ENCODE measurements at regions not wholly inside any gene's neighbourhood (a gene's known extent, or its start where the extent isn't known, plus 50 kb on each side); places are given as distances from the start of the nearest gene placed in this dataset.

DNA sequence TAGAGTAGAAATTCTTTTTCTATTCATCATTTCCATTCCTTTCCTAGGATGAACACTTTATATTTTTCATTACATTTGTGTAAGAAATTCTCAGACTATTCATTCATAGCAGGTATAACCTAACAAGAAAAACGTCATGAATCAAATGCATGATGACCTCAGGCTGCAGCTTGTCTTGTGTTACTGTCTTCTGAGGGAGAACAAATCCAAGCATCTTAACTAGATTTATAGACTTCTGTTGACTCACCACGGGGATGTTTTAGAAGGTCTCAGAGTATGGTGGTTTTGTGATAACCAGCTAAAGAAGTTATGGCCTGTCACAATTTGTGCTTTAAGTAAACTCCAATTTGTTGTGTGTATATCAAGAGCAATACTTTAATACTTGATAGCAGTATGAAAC is 102.7 kb downstream of the ANKRD7 start:
- no peak overlapping the region for H3K4me3 Mint-ChIP-seq (ENCODE audit: unreplicated experiment)
- no peak overlapping the region for H3K27ac Mint-ChIP-seq (ENCODE audit: unreplicated experiment)
- no peaks in the 10 kb centered on the region for H3K4me1 Mint-ChIP-seq (ENCODE audit: low read depth, unreplicated experiment)
- TF ChIP-seq, protein P1, sequence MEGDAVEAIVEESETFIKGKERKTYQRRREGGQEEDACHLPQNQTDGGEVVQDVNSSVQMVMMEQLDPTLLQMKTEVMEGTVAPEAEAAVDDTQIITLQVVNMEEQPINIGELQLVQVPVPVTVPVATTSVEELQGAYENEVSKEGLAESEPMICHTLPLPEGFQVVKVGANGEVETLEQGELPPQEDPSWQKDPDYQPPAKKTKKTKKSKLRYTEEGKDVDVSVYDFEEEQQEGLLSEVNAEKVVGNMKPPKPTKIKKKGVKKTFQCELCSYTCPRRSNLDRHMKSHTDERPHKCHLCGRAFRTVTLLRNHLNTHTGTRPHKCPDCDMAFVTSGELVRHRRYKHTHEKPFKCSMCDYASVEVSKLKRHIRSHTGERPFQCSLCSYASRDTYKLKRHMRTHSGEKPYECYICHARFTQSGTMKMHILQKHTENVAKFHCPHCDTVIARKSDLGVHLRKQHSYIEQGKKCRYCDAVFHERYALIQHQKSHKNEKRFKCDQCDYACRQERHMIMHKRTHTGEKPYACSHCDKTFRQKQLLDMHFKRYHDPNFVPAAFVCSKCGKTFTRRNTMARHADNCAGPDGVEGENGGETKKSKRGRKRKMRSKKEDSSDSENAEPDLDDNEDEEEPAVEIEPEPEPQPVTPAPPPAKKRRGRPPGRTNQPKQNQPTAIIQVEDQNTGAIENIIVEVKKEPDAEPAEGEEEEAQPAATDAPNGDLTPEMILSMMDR (IDR thresholded peaks at IDR 0.05; ENCODE audit: partially characterized antibody, unreplicated experiment) = no peak
- no peaks in the 10 kb centered on the region for H3K9me3 Mint-ChIP-seq (ENCODE audit: unreplicated experiment)
- DNase-seq = no peak
- no peaks in the 10 kb centered on the region for H3K27me3 Mint-ChIP-seq (ENCODE audit: unreplicated experiment)
- H3K36me3 Mint-ChIP-seq (ENCODE audit: unreplicated experiment) = no peaks in the 10 kb centered on the region

DNA sequence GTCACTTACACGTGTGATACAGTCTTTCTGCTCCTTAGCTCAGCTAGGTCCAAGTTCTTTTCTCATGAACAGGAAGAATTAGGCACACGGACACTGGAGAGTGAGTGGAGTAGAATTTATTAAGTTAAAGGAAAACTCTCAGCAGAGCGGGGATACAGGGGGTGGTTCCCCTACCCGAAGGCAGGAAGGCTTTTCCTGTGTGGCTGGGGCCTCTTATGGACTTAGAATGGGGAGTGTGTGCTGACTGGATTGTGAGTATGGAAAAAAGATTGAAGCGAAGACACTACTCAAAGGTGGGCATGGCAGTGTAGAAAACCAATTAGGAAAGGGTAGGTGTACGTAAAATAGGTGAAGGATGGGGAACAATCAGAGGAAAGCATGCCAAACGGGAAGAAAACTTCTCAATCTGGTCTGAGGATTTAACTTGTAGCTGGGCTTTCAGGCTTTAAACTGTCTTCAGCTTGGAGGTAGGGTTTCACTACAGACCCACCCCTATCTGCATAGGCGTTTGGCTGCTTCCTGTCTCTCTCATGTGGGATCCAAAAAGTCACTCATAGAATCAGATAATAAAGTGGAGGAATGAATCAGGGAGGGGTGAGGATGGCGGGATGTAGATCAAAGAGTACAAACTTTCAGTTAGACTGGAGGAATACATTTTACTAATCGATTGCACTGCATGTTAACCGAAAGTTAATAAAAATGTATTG is 104.2 kb downstream of the ANKRD7 start:
- Mint-ChIP-seq H3K27ac (ENCODE audit: unreplicated experiment) (no peak overlapping the region), H3K36me3 (ENCODE audit: unreplicated experiment) (no peaks in the 10 kb centered on the region), H3K27me3 (ENCODE audit: unreplicated experiment) (no peaks in the 10 kb centered on the region), H3K9me3 (ENCODE audit: unreplicated experiment) (no peaks in the 10 kb centered on the region), H3K4me1 (ENCODE audit: low read depth, unreplicated experiment) (no peaks in the 10 kb centered on the region), H3K4me3 (ENCODE audit: unreplicated experiment) (no peak overlapping the region)
- TF ChIP-seq, protein P1 (IDR thresholded peaks at IDR 0.05; ENCODE audit: partially characterized antibody, unreplicated experiment) = no peak
- no peak for DNase-seq

DNA sequence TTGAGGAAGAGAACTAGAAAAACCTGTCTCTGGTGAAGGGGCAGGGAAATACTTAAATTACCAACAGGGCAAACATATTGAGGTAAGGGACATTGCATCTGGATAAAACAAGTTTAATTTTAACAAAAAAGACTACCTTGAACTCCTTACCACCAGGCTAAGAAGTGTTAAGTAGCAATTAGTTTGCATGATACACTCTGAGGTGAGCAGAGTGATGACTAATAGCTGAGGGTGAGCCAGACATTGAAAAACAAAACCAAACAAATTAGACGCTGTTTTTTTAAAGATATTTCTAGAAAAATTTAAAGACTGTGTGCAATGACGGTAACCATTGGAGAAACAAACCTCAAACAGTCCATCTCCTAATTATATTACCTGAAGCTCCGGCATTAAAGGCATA is 105.9 kb downstream of the ANKRD7 start:
- Mint-ChIP-seq H3K36me3 (ENCODE audit: unreplicated experiment) (no peaks in the 10 kb centered on the region), H3K27ac (ENCODE audit: unreplicated experiment) (no peak overlapping the region), H3K4me3 (ENCODE audit: unreplicated experiment) (no peak overlapping the region), H3K27me3 (ENCODE audit: unreplicated experiment) (no peaks in the 10 kb centered on the region), H3K9me3 (ENCODE audit: unreplicated experiment) (no peaks in the 10 kb centered on the region), H3K4me1 (ENCODE audit: low read depth, unreplicated experiment) (no peaks in the 10 kb centered on the region)
- no peak for DNase-seq
- TF ChIP-seq, protein P1 (IDR thresholded peaks at IDR 0.05; ENCODE audit: partially characterized antibody, unreplicated experiment) = no peak

DNA sequence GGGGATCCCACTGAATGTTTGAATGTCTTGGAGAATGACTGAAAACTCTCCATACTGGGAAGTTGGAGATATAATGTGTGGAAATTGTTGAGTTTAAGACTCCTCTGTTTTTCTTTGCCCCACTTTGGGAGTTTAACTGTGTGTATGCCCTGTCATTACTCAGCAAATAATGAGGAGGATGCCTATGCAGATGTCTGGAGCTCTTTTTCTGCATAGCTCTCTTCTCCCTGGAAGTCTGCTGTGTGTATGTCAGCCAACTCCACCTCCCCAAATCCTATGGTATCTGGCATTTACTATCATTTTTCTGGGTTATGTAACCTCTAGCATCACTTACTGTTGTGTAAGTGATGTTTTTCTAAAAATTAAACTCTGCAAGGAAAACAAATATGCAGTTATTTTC is 122.2 kb downstream of the ANKRD7 start:
- Mint-ChIP-seq H3K9me3 (ENCODE audit: unreplicated experiment) (no peaks in the 10 kb centered on the region), H3K4me1 (ENCODE audit: low read depth, unreplicated experiment) (no peaks in the 10 kb centered on the region), H3K27me3 (ENCODE audit: unreplicated experiment) (no peaks in the 10 kb centered on the region), H3K36me3 (ENCODE audit: unreplicated experiment) (no peaks in the 10 kb centered on the region), H3K4me3 (ENCODE audit: unreplicated experiment) (no peak overlapping the region), H3K27ac (ENCODE audit: unreplicated experiment) (no peak overlapping the region)
- TF ChIP-seq, protein P1 (IDR thresholded peaks at IDR 0.05; ENCODE audit: partially characterized antibody, unreplicated experiment) = no peak
- DNase-seq = no peak

DNA sequence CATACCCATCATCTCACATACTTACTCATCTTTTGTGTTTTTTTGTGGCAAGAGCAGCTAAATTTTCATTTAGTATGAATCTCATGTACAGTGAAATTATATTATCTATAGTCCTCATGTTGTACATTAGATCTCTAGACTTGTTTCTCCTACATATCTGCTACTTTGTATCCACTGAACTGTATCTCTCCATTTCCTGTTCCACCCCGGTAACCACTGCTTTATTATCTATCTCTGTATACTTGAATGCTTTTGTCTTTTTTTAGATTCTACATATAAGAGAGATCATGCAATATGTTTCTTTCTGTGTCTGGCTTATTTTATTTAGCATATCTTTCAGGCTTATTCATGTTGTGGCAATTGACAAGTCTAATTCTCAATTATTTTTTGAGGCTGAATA is 125.1 kb downstream of the ANKRD7 start:
- no peaks in the 10 kb centered on the region for H3K36me3 Mint-ChIP-seq (ENCODE audit: unreplicated experiment)
- H3K27me3 Mint-ChIP-seq (ENCODE audit: unreplicated experiment) = no peaks in the 10 kb centered on the region
- no peak overlapping the region for H3K4me3 Mint-ChIP-seq (ENCODE audit: unreplicated experiment)
- H3K9me3 Mint-ChIP-seq (ENCODE audit: unreplicated experiment) = no peaks in the 10 kb centered on the region
- no peaks in the 10 kb centered on the region for H3K4me1 Mint-ChIP-seq (ENCODE audit: low read depth, unreplicated experiment)
- no peak for DNase-seq
- TF ChIP-seq, protein P1 (IDR thresholded peaks at IDR 0.05; ENCODE audit: partially characterized antibody, unreplicated experiment) = no peak
- H3K27ac Mint-ChIP-seq (ENCODE audit: unreplicated experiment) = no peak overlapping the region

Data from glutamatergic neuron (in vitro differentiated cells).